ENCODE measurements at regions not wholly inside any gene's neighbourhood (a gene's known extent, or its start where the extent isn't known, plus 50 kb on each side); places are given as distances from the start of the nearest gene placed in this dataset.

- Histone ChIP-seq H3K9me3 (no peaks in the 10 kb centered on the region), H3K27ac (no peak overlapping the region), H3K36me3 (no peaks in the 10 kb centered on the region), H3K4me3 (no peak overlapping the region), H3K27me3 (replicated peaks; ENCODE audit: insufficient read depth) (no peaks in the 10 kb centered on the region), H3K4me1 (ENCODE audit: control insufficient read depth in 1 of 2, low read depth in 2 of 2) (no peaks in the 10 kb centered on the region)
- ATAC-seq (ENCODE audit: insufficient number of reproducible peaks, low FRiP score, low read depth) (no peak), DNase-seq (ENCODE audit: low spot score) (no peak)
- TF ChIP-seq, protein P1, sequence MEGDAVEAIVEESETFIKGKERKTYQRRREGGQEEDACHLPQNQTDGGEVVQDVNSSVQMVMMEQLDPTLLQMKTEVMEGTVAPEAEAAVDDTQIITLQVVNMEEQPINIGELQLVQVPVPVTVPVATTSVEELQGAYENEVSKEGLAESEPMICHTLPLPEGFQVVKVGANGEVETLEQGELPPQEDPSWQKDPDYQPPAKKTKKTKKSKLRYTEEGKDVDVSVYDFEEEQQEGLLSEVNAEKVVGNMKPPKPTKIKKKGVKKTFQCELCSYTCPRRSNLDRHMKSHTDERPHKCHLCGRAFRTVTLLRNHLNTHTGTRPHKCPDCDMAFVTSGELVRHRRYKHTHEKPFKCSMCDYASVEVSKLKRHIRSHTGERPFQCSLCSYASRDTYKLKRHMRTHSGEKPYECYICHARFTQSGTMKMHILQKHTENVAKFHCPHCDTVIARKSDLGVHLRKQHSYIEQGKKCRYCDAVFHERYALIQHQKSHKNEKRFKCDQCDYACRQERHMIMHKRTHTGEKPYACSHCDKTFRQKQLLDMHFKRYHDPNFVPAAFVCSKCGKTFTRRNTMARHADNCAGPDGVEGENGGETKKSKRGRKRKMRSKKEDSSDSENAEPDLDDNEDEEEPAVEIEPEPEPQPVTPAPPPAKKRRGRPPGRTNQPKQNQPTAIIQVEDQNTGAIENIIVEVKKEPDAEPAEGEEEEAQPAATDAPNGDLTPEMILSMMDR (IDR thresholded peaks at IDR 0.05): no peak
These were observed 274.4 kb downstream of the KCNN2 start for GRCh38 chr5:114636271-114636670.

DNA sequence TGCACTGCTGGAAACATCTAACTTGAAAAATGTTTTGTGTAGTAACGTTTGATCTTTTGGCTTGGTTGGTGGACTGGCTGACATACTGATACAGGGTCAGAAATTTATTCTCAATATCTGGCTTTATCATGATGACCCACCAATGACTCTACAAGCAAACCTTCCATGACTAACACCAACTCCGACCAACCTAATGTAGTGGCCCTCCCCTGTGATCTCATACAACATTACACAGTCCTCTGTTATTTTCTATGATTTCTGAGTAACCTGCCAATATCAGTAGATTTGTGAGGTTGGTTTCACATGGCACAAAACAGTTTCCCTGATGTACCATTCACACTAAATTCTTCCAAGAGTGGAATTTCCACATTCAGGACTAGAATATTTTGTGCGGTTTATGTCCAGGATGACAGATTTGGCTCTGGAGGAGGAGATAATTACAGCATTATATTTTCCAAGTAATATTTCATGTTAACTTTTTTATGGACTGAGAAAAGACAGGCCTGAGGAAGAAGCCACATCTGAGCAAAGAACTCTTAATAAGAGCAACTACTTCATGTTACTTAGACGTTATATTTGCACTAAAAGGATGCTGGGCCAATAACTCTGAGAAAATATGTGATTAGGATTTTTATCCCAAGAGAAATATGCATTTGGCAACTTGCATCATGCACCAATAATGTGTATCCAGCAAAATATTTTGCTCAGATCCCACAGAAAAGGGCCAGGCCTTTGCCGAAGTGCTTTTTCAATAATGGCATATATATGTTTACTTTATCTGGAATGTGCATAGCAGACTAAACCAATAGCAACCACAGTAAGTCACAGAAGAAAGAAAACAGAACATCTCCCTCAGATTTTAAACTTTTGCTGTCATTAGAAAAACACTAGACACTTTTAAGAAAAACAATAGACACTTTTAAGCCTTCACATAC lies 273.4 kb downstream of the KCNN2 start:
- H3K27ac ChIP-seq: no peak overlapping the region
- TF ChIP-seq, protein P1 (IDR thresholded peaks at IDR 0.05): no peak
- DNase-seq (ENCODE audit: low spot score): no peak
- H3K9me3 ChIP-seq: no peaks in the 10 kb centered on the region
- no peaks in the 10 kb centered on the region for H3K4me1 ChIP-seq (ENCODE audit: control insufficient read depth in 1 of 2, low read depth in 2 of 2)
- H3K4me3 ChIP-seq: no peak overlapping the region
- H3K36me3 ChIP-seq: no peaks in the 10 kb centered on the region
- no peaks in the 10 kb centered on the region for H3K27me3 ChIP-seq (replicated peaks; ENCODE audit: insufficient read depth)
- no peak for ATAC-seq (ENCODE audit: insufficient number of reproducible peaks, low FRiP score, low read depth)

DNA sequence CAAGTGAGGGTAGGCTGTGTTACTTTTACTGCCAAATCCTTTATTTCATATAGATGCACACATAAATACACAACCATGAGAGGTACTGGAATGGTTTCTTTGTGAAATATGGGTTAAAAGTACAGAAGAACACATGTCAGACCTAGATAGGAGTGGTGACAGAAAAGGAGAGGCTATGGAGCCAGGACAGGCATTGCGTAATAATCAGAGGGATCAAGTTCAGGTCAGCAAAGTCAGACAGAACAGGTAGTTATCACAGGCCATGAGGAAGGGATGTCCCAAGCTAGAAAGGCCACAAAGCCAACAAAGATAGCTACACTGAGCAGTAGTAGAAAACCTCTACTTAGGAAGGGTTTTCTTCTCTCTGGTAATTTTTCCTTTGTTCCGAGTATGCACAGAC lies 272.6 kb downstream of the KCNN2 start:
- H3K9me3 ChIP-seq: no peaks in the 10 kb centered on the region
- TF ChIP-seq, protein P1 (IDR thresholded peaks at IDR 0.05): no peak
- no peak for ATAC-seq (ENCODE audit: insufficient number of reproducible peaks, low FRiP score, low read depth)

GRCh38 chr5:114612406-114612805 lies 250.5 kb downstream of the KCNN2 start:
- no peaks in the 10 kb centered on the region for H3K9me3 ChIP-seq
- ATAC-seq (ENCODE audit: insufficient number of reproducible peaks, low FRiP score, low read depth): no peak

More for the DNA sequence above, 272.6 kb downstream of the KCNN2 start:
- H3K27me3 ChIP-seq (replicated peaks; ENCODE audit: insufficient read depth): no peaks in the 10 kb centered on the region
- no peaks in the 10 kb centered on the region for H3K36me3 ChIP-seq
- no peak overlapping the region for H3K4me3 ChIP-seq
- no peaks in the 10 kb centered on the region for H3K4me1 ChIP-seq (ENCODE audit: control insufficient read depth in 1 of 2, low read depth in 2 of 2)
- no peak overlapping the region for H3K27ac ChIP-seq
- no peak for DNase-seq (ENCODE audit: low spot score)

DNA sequence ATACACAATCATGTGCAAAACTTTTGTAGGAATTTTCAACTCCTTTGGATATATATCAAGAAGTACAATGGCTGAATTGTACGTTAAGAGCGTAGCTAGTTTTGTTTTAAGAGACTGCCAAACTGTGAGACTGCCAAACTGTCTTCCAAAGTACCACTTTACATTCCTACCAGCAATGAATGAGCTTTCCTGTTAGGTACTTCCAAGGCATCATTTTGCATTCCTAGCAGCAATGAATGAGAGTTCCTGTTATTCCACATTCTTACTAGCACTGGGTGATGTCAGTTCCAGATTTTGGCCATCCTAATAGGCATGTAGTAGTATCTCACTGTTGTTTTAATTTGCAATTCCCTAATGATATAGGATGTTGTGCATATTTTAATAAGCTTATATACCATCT lies 219.3 kb downstream of the KCNN2 start:
- ATAC-seq (ENCODE audit: insufficient number of reproducible peaks, low FRiP score, low read depth) (no peak), DNase-seq (ENCODE audit: low spot score) (no peak)
- Histone ChIP-seq H3K27ac (no peak overlapping the region), H3K27me3 (replicated peaks; ENCODE audit: insufficient read depth) (no peaks in the 10 kb centered on the region), H3K4me1 (ENCODE audit: control insufficient read depth in 1 of 2, low read depth in 2 of 2) (no peaks in the 10 kb centered on the region), H3K4me3 (no peak overlapping the region), H3K9me3 (no peaks in the 10 kb centered on the region), H3K36me3 (no peaks in the 10 kb centered on the region)
- TF ChIP-seq, protein P1 (IDR thresholded peaks at IDR 0.05): no peak

More at GRCh38 chr5:114612406-114612805, 250.5 kb downstream of the KCNN2 start:
- Histone ChIP-seq H3K27me3 (replicated peaks; ENCODE audit: insufficient read depth) (no peaks in the 10 kb centered on the region), H3K36me3 (no peaks in the 10 kb centered on the region), H3K4me1 (ENCODE audit: control insufficient read depth in 1 of 2, low read depth in 2 of 2) (no peaks in the 10 kb centered on the region), H3K27ac (no peak overlapping the region), H3K4me3 (no peak overlapping the region)
- TF ChIP-seq, protein P1 (IDR thresholded peaks at IDR 0.05): no peak
- DNase-seq (ENCODE audit: low spot score): no peak

All from thoracic aorta (tissue), 2 donors.